Kidney (tissue), 13 donors: ENCODE measurements at regions not wholly inside any gene's neighbourhood (a gene's known extent, or its start where the extent isn't known, plus 50 kb on each side); places are given as distances from the start of the nearest gene placed in this dataset.

Experiments used
- DNase-seq, 5 donors: peaks; one replicate each; pipeline ENCODE4 v3.0.0-alpha.2; 2013 to 2020
- FAIRE-seq: peaks from 2 replicates; lab custom pipeline; 2012; peaks lifted over from hg19 to GRCh38; lab: Jason Lieb, UNC
- H3K27ac ChIP-seq, 2 donors: one replicate each; pipeline ENCODE4 v1.7.0; 2013; ENCODE audit warnings: low read depth in 2 of 2, low read length in 2 of 2, inconsistent platforms in 1 of 2
- H3K27me3 ChIP-seq: one replicate; pipeline ENCODE4 v1.7.1; 2013; ENCODE audit warnings: low read length, inconsistent platforms; ENCODE audit not compliant: control insufficient read depth, insufficient read depth
- H3K36me3 ChIP-seq, 3 donors: one replicate each; pipeline versions ENCODE4 v1.7.0 to v1.7.1; 2013; ENCODE audit warnings: low read length in 3 of 3, control low read depth in 1 of 3, inconsistent platforms in 1 of 3; ENCODE audit not compliant: insufficient read depth in 3 of 3, control insufficient read depth in 2 of 3
- H3K4me1 ChIP-seq, 3 donors: one replicate each; pipeline versions ENCODE4 v1.7.0 to v1.7.1; 2013; ENCODE audit warnings: low read length in 3 of 3, inconsistent platforms in 1 of 3, low read depth in 1 of 3; ENCODE audit not compliant: control insufficient read depth in 2 of 3, insufficient read depth in 2 of 3
- H3K4me3 ChIP-seq, 3 donors: one replicate each; pipeline versions ENCODE4 v1.7.0 to v1.8.1; 2013; ENCODE audit warnings: low read length in 3 of 3, control low read depth in 1 of 3, inconsistent platforms in 1 of 3
- H3K9ac ChIP-seq, 3 donors: one replicate each; pipeline versions ENCODE4 v1.7.0 to v1.7.1; 2013; ENCODE audit warnings: low read length in 3 of 3, control low read depth in 1 of 3, inconsistent platforms in 1 of 3
- H3K9me3 ChIP-seq, 3 donors: one replicate each; pipeline versions ENCODE4 v1.7.0 to v1.7.1; 2013; ENCODE audit warnings: low read length in 3 of 3, control low read depth in 1 of 3, inconsistent platforms in 1 of 3; ENCODE audit not compliant: control insufficient read depth in 2 of 3, insufficient read depth in 1 of 3
- CTCF ChIP-seq: IDR thresholded peaks from 3 replicates; pipeline ENCODE4 v1.5.1; 2012; ENCODE audit warnings: mild to moderate bottlenecking, moderate library complexity, borderline replicate concordance; ENCODE audit not compliant: insufficient read depth; ENCODE audit errors: extremely low read depth
- intact Hi-C: fragments of 100-400 bp; cut with DNase I; formaldehyde crosslinking; loops from one replicate; pipeline ENCODE4 v1.11.1; 2022
- donor health status: control.
- donor health status: control.
- donor health status: control.
- donor health status: control.
- donor health status: control.
- donor health status: DM: yes; HTN: yes; CAD: no.
- donor health status: Normal renal cell carcinoma (clear cell type).

DNA sequence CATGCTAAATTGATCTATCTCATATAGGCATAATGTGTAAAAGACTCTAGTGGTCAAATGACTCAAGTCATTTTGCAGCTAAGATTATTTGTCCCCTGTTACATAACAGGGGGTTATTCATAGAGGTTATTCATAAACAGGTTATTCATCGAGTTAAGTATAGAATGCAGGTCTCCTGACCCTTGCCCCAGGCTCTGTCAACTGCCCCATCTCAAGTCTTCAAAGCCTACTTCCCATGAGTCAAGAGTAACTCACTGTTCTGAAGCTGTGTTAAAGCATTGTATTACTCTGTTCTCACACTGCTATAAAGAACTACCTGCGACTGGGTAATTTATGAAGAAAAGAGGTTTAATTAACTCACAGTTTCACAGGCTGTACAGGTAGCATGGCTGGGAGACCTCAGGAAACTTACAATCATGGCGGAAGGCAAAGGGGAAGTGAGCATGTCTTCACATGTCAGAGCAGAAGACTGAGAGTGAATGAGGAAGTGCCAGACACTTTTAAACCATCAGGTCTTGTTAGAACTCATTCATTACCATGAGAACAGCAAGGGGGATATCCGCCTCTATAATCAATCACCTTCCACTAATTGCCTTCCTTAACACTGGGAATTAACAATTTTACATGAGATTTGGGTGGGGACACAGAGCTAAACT, 226.2 kb upstream of the BLID start:
- no peak for FAIRE-seq

GRCh38 chr11:122341477-122341876, 225.5 kb upstream of the BLID start:
- Histone ChIP-seq H3K9me3 (no peaks in the 10 kb centered on the region), H3K27ac (no peak overlapping the region), H3K36me3 (no peaks in the 10 kb centered on the region), H3K27me3 (no peaks in the 10 kb centered on the region), H3K4me3 (no peak overlapping the region), H3K9ac (no peak overlapping the region), H3K4me1 (peaks cover 0 to 4% (median 3%) of the 10 kb centered on the region in 3 donors)
- DNase-seq (peak in 1 of 5 donors; percentile 29), FAIRE-seq (no peak)
- no peak for TF ChIP-seq CTCF
- intact Hi-C loops, result no loop called here

More for the DNA sequence above, 226.2 kb upstream of the BLID start:
- Histone ChIP-seq H3K27ac (no peak overlapping the region), H3K4me1 (peaks cover 0 to 4% (median 3%) of the 10 kb centered on the region in 3 donors), H3K27me3 (no peaks in the 10 kb centered on the region), H3K9ac (no peak overlapping the region), H3K9me3 (no peaks in the 10 kb centered on the region), H3K4me3 (no peak overlapping the region), H3K36me3 (no peaks in the 10 kb centered on the region)
- no peak for TF ChIP-seq CTCF
- DNase-seq, result no peak
- intact Hi-C loops, result no loop called here

GRCh38 chr11:122340607-122341290, 224.7 kb upstream of the BLID start:
- Histone ChIP-seq H3K27me3 (no peaks in the 10 kb centered on the region), H3K9me3 (no peaks in the 10 kb centered on the region), H3K9ac (no peak overlapping the region), H3K27ac (no peak overlapping the region), H3K4me3 (no peak overlapping the region), H3K36me3 (no peaks in the 10 kb centered on the region), H3K4me1 (peaks cover 0 to 4% (median 3%) of the 10 kb centered on the region in 3 donors)
- peak in 2 of 5 donors; percentile 71 to 72 for DNase-seq
- intact Hi-C loops, result no loop called here
- no peak for FAIRE-seq
- TF ChIP-seq CTCF, result no peak
